WTC11 (cell line): ENCODE measurements at regions not wholly inside any gene's neighbourhood (a gene's known extent, or its start where the extent isn't known, plus 50 kb on each side); places are given as distances from the start of the nearest gene placed in this dataset.

ENCODE experiments used
- ATAC-seq: fragments of 200-7000 bp; cut with Tn5 transposase; 2 replicates; pipeline ENCODE4 v1.10.0; 2021; ENCODE audit warnings: mild to moderate bottlenecking, moderate library complexity
- CTCF ChIA-PET: fragments of 300-600 bp; sonication (Branson Sonifier 250); formaldehyde crosslinking; loops from one replicate; lab custom pipeline; 2021; ENCODE audit warnings: antibody characterized with exemption; lab: Charles Lee
- POLR2A ChIA-PET: fragments of 350-600 bp; sonication (Branson Sonifier 250); formaldehyde crosslinking; loops from one replicate; lab custom pipeline; 2021; ENCODE audit warnings: antibody characterized with exemption; lab: Charles Lee
- DNase-seq: peaks from one replicate; pipeline ENCODE4 v3.0.0; 2021; ENCODE audit warnings: low spot score
- H3K27ac Mint-ChIP-seq: 2 replicates; pipeline ENCODE4 v1.8.0; 2021; ENCODE audit warnings: mixed read lengths
- H3K27me3 Mint-ChIP-seq: 2 replicates; pipeline ENCODE4 v1.8.0; 2021; ENCODE audit warnings: low read depth, mild to moderate bottlenecking, moderate library complexity, mixed read lengths
- H3K36me3 Mint-ChIP-seq: 2 replicates; pipeline ENCODE4 v1.8.0; 2021; ENCODE audit warnings: mixed read lengths
- H3K4me1 Mint-ChIP-seq: 2 replicates; pipeline ENCODE4 v1.8.0; 2022; ENCODE audit warnings: mixed read lengths
- H3K4me3 Mint-ChIP-seq: 2 replicates; pipeline ENCODE4 v1.8.0; 2021; ENCODE audit warnings: mild to moderate bottlenecking, moderate library complexity, mixed read lengths
- H3K9me3 Mint-ChIP-seq: 2 replicates; pipeline ENCODE4 v1.8.0; 2021; ENCODE audit warnings: mixed read lengths
- CDX4 ChIP-seq: fragments of 250-450 bp; sonication (Bioruptor Pico); IDR thresholded peaks from 2 replicates; pipeline ENCODE4 v1.9.0; 2021; ENCODE audit warnings: moderate library complexity, mild to moderate bottlenecking, inconsistent platforms, borderline replicate concordance
- CTCF ChIP-seq: fragments of 200-600 bp; IDR thresholded peaks from 2 replicates; pipeline ENCODE4 v1.8.0; 2022; ENCODE audit warnings: antibody characterized with exemption
- EMX1 ChIP-seq: fragments of 250-450 bp; sonication (Bioruptor Pico); IDR thresholded peaks from 2 replicates; pipeline ENCODE4 v1.8.0; 2021; ENCODE audit warnings: mild to moderate bottlenecking
- FOXP1 ChIP-seq: sonication (generic); formaldehyde crosslinking; IDR thresholded peaks from 2 replicates; pipeline ENCODE4 v1.8.0; 2022; ENCODE audit warnings: missing genetic modification reagents, mild to moderate bottlenecking, moderate library complexity, borderline replicate concordance
- HMGXB4 ChIP-seq: sonication (generic); formaldehyde crosslinking; IDR thresholded peaks from 2 replicates; pipeline ENCODE4 v1.8.1; 2023; ENCODE audit warnings: mild to moderate bottlenecking, moderate library complexity, missing genetic modification reagents
- JUN ChIP-seq: sonication (generic); formaldehyde crosslinking; IDR thresholded peaks from 2 replicates; pipeline ENCODE4 v1.8.0; 2023; ENCODE audit warnings: mild to moderate bottlenecking, missing genetic modification reagents
- MAX ChIP-seq: sonication (generic); formaldehyde crosslinking; IDR thresholded peaks from 2 replicates; pipeline ENCODE4 v1.8.0; 2022; ENCODE audit warnings: mild to moderate bottlenecking, missing genetic modification reagents
- NFE2L1 ChIP-seq: sonication (generic); formaldehyde crosslinking; IDR thresholded peaks from 2 replicates; pipeline ENCODE4 v1.8.1; 2023; ENCODE audit warnings: missing genetic modification reagents
- NR1H2 ChIP-seq: sonication (generic); formaldehyde crosslinking; IDR thresholded peaks from 2 replicates; pipeline ENCODE4 v1.9.0; 2021; ENCODE audit warnings: mild to moderate bottlenecking, moderate library complexity, missing genetic modification reagents
- RELA ChIP-seq: sonication (generic); formaldehyde crosslinking; IDR thresholded peaks from 2 replicates; pipeline ENCODE4 v1.8.1; 2022; ENCODE audit warnings: missing genetic modification reagents, mild to moderate bottlenecking, borderline replicate concordance
- STAT6 ChIP-seq: sonication (generic); formaldehyde crosslinking; conservative IDR thresholded peaks from 2 replicates; pipeline ENCODE4 v1.8.1; 2023; ENCODE audit warnings: mild to moderate bottlenecking, low read depth, missing genetic modification reagents, moderate library complexity
- TCF7 ChIP-seq: sonication (generic); formaldehyde crosslinking; IDR thresholded peaks from 2 replicates; pipeline ENCODE4 v1.8.0; 2022; ENCODE audit warnings: mild to moderate bottlenecking, low read depth, missing genetic modification reagents, moderate library complexity
- TEAD4 ChIP-seq: sonication (generic); formaldehyde crosslinking; IDR thresholded peaks from 2 replicates; pipeline ENCODE4 v1.8.0; 2022; ENCODE audit warnings: mild to moderate bottlenecking, missing genetic modification reagents
- USF2 ChIP-seq: sonication (generic); formaldehyde crosslinking; IDR thresholded peaks from 2 replicates; pipeline ENCODE4 v1.8.1; 2023; ENCODE audit warnings: mild to moderate bottlenecking, missing genetic modification reagents, moderate library complexity
- ZMAT4 ChIP-seq: fragments of 250-450 bp; sonication (Bioruptor Pico); IDR thresholded peaks from 2 replicates; pipeline ENCODE4 v1.9.0; 2021; ENCODE audit warnings: mild to moderate bottlenecking
- ZNF121 ChIP-seq: sonication (generic); formaldehyde crosslinking; IDR thresholded peaks from 2 replicates; pipeline ENCODE4 v1.8.0; 2023; ENCODE audit warnings: missing genetic modification reagents
- ZNF416 ChIP-seq: fragments of 250-450 bp; sonication (Bioruptor Pico); IDR thresholded peaks from 2 replicates; pipeline ENCODE4 v1.9.0; 2021; ENCODE audit warnings: mild to moderate bottlenecking, inconsistent platforms
- ZNF512 ChIP-seq: sonication (generic); formaldehyde crosslinking; IDR thresholded peaks from 2 replicates; pipeline ENCODE4 v1.8.1; 2022; ENCODE audit warnings: missing genetic modification reagents, borderline replicate concordance

- CTCF ChIA-PET: no interaction called here
- ATAC-seq (no peak), DNase-seq (no peak)
- H3K36me3 Mint-ChIP-seq: peaks cover 27% of the 10 kb centered on the region
- H3K27ac Mint-ChIP-seq: no peak overlapping the region
- POLR2A ChIA-PET: no interaction called here
- peaks cover 71% of the 10 kb centered on the region for H3K9me3 Mint-ChIP-seq
- H3K27me3 Mint-ChIP-seq: no peaks in the 10 kb centered on the region
- no peaks in the 10 kb centered on the region for H3K4me1 Mint-ChIP-seq
- no peak overlapping the region for H3K4me3 Mint-ChIP-seq
- TF ChIP-seq FOXP1 (CRISPR knock-in tag) (no peak), CTCF (no peak), HMGXB4 (CRISPR knock-in tag) (no peak), STAT6 (CRISPR knock-in tag) (no peak)
- TF ChIP-seq, all 79 proteins: peak for 0
Observed at GRCh38 chr4:189837471-189837870, 103.2 kb upstream of the FRG1 start.

GRCh38 chr4:189838821-189839497, 101.7 kb upstream of the FRG1 start:
- H3K27me3 Mint-ChIP-seq: no peaks in the 10 kb centered on the region; the same call in 1 of the 2 replicates
- H3K27ac Mint-ChIP-seq: no peak overlapping the region
- H3K4me3 Mint-ChIP-seq: no peak overlapping the region
- H3K4me1 Mint-ChIP-seq: peaks cover 4% of the 10 kb centered on the region; the same call in 1 of the 2 replicates
- no peak for ATAC-seq
- peaks cover 63% of the 10 kb centered on the region for H3K9me3 Mint-ChIP-seq
- CTCF ChIA-PET: no interaction called here
- TF ChIP-seq EMX1 (CRISPR knock-in tag) (no peak), RELA (CRISPR knock-in tag) (no peak), JUN (CRISPR knock-in tag) (no peak), USF2 (CRISPR knock-in tag) (no peak), NR1H2 (CRISPR knock-in tag) (no peak), CDX4 (CRISPR knock-in tag) (no peak)
- DNase-seq: no peak
- peaks cover 26% of the 10 kb centered on the region for H3K36me3 Mint-ChIP-seq
- POLR2A ChIA-PET: no interaction called here

- Mint-ChIP-seq H3K27me3 (no peaks in the 10 kb centered on the region; the same call in 1 of the 2 replicates), H3K4me1 (peaks cover 5% of the 10 kb centered on the region; the same call in 1 of the 2 replicates), H3K36me3 (peaks cover 25% of the 10 kb centered on the region), H3K4me3 (no peak overlapping the region), H3K27ac (no peak overlapping the region), H3K9me3 (peaks cover 56% of the 10 kb centered on the region)
- CTCF ChIA-PET: no interaction called here
- DNase-seq (no peak), ATAC-seq (no peak)
- POLR2A ChIA-PET: no interaction called here
- TF ChIP-seq TEAD4 (CRISPR knock-in tag) (no peak), ZNF121 (CRISPR knock-in tag) (no peak), ZNF512 (CRISPR knock-in tag) (no peak), ZNF416 (CRISPR knock-in tag) (no peak), MAX (no peak), ZMAT4 (CRISPR knock-in tag) (no peak), NFE2L1 (CRISPR knock-in tag) (no peak), TCF7 (CRISPR knock-in tag) (no peak)
Observed at GRCh38 chr4:189840356-189840755, 100.3 kb upstream of the FRG1 start.
